ENCODE measurements at regions not wholly inside any gene's neighbourhood (a gene's known extent, or its start where the extent isn't known, plus 50 kb on each side); places are given as distances from the start of the nearest gene placed in this dataset.
"Not testable (repeated sequence)": the region's sequence is repeated elsewhere in the genome, so short reads cannot be mapped to it uniquely, and the experiment has no call there.

DNA sequence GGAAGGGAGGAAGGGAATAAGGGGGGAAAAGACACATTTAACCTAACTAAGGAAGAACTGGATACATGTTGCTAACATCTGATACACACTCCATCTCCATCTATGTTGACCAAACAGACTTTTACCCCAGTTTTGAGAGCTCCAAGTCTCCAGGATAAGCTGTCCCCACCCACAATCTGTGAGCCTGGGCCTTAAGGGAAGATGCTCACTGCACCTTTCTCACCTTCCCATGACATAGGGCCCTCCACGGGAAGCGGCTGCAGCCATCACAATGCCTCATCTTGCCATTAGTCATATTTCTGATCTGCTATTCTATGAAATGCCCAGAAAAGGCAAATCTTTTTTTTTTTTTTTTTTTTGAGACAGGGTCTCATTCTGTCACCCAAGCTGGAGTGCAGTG, 126.6 kb upstream of the SALL4 start:
- H3K9ac ChIP-seq (ENCODE audit: insufficient read length): no peak overlapping the region
- no peak for DNase-seq (ENCODE audit: low read depth, low spot score)
- no peaks in the 10 kb centered on the region for H3K9me3 ChIP-seq (ENCODE audit: low read depth, low read length)
- no peak overlapping the region for H3K27ac ChIP-seq
- TF ChIP-seq FOXP2 (optimal IDR thresholded peaks at IDR 0.05; ENCODE audit: control extremely low read depth, extremely low read length, insufficient read depth): no peak
- TF ChIP-seq EZH2 (IDR thresholded peaks at IDR 0.05): no peak
- no peak for TF ChIP-seq POLR2AphosphoS5 (IDR thresholded peaks at IDR 0.05; ENCODE audit: borderline replicate concordance, low read depth, low read length)
- H3K4me3 ChIP-seq: no peak overlapping the region
- no peaks in the 10 kb centered on the region for H3K36me3 ChIP-seq (ENCODE audit: insufficient read depth, low read length)

DNA sequence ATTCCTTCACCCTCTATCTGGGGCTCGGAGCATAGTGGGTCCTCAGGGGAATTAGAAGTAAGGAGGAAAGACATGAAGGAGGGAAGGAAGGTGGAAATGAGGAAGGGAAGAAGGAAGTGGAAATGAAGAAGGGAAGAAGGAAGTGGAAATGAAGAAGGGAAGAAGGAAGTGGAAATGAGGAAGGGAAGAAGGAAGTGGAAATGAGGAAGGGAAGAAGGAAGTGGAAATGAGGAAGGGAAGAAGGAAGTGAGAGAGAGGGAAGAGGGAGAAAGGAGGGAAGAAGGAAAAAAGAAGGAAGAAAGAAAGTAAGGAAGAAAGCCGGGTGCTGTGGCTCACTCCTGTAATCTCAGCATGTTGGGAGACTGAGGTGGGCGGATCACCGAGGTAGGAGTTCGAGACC, 125.6 kb upstream of the SALL4 start:
- H3K9ac ChIP-seq (ENCODE audit: insufficient read length); H3K27ac ChIP-seq; H3K4me3 ChIP-seq; DNase-seq (ENCODE audit: low read depth, low spot score); H3K36me3 ChIP-seq (ENCODE audit: insufficient read depth, low read length); H3K9me3 ChIP-seq (ENCODE audit: low read depth, low read length): not testable (repeated sequence)

DNA sequence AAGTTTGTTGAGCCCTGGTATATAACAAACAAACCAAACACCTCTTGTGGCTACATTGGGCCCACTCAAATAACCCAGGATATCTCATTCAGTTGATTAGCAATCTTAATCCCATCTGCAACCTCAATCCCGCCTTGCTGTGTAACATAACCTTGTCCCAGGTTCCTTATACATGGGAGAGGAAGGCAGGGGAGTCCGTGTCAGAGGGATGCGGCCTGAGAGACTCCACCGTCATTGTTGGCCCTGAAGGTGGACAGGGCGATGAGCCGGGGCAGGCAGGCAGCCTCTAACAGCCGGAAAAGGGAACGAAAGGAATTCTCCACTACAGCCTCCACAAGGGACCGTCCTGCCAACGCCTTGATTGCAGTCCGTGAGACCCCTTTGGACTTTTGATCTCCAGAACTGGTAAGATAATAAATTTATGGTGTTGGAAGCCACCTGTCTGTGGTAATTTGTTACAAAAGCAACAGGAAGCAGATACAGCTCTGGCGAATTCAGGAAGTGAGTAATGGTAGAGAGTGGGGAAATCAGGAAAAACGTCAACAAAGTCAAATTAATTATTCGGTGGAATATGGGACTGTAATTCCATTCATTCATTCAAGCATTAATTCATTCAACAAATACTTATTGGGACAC, 124.5 kb upstream of the SALL4 start:
- no peak for DNase-seq (ENCODE audit: low read depth, low spot score)
- no peaks in the 10 kb centered on the region for H3K36me3 ChIP-seq (ENCODE audit: insufficient read depth, low read length)
- no peaks in the 10 kb centered on the region for H3K9me3 ChIP-seq (ENCODE audit: low read depth, low read length)
- no peak for TF ChIP-seq EZH2 (IDR thresholded peaks at IDR 0.05)
- TF ChIP-seq FOXP2 (optimal IDR thresholded peaks at IDR 0.05; ENCODE audit: control extremely low read depth, extremely low read length, insufficient read depth): no peak
- TF ChIP-seq POLR2AphosphoS5 (IDR thresholded peaks at IDR 0.05; ENCODE audit: borderline replicate concordance, low read depth, low read length): no peak
- no peak overlapping the region for H3K9ac ChIP-seq (ENCODE audit: insufficient read length)
- no peak overlapping the region for H3K27ac ChIP-seq
- H3K4me3 ChIP-seq: no peak overlapping the region

DNA sequence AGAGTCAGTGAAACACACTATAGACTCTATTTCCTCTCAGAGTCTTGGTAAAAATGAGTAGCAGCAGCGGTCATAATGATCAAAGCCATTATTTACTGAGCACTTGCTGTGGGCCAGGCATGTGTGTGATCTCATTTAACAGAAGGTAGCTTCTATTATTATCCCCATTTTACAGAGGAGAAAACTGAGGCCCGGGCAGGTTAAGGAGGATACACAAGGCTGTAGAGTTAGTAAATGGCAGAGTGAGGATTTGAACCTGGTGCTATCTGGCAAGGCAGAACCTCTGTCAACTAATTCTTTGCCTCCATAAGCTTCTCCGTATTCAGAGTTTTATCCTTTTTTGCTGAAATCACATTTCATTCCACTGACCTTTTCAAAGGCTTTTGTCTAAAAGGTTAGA, 122.2 kb upstream of the SALL4 start:
- Histone ChIP-seq H3K9me3 (ENCODE audit: low read depth, low read length) (no peaks in the 10 kb centered on the region), H3K9ac (ENCODE audit: insufficient read length) (no peak overlapping the region), H3K4me3 (no peak overlapping the region), H3K27ac (no peak overlapping the region), H3K36me3 (ENCODE audit: insufficient read depth, low read length) (no peaks in the 10 kb centered on the region)
- DNase-seq (ENCODE audit: low read depth, low spot score): no peak
- TF ChIP-seq POLR2AphosphoS5 (IDR thresholded peaks at IDR 0.05; ENCODE audit: borderline replicate concordance, low read depth, low read length): no peak
- TF ChIP-seq FOXP2 (optimal IDR thresholded peaks at IDR 0.05; ENCODE audit: control extremely low read depth, extremely low read length, insufficient read depth): no peak
- no peak for TF ChIP-seq EZH2 (IDR thresholded peaks at IDR 0.05)

DNA sequence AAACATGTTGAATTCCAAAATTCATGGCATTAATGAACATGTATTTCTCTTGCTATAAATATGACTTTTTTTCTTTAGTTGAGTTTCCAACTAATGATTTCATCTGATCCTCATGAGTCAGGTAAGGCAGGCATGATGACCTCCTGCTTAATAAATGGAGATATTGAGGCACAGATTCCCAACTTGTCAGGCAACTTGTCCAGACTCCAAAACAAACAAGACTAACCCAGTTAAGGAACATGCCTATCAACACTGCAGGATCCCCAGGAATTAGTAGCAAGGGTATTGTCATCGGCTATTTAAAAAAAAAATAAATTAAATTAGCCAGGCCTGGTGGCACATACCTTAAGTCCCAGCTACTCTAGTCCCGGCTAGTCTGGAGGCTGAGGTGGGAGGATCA, 121.3 kb upstream of the SALL4 start:
- Histone ChIP-seq H3K36me3 (ENCODE audit: insufficient read depth, low read length) (no peaks in the 10 kb centered on the region), H3K9me3 (ENCODE audit: low read depth, low read length) (no peaks in the 10 kb centered on the region), H3K9ac (ENCODE audit: insufficient read length) (no peak overlapping the region), H3K27ac (no peak overlapping the region), H3K4me3 (no peak overlapping the region)
- TF ChIP-seq POLR2AphosphoS5 (IDR thresholded peaks at IDR 0.05; ENCODE audit: borderline replicate concordance, low read depth, low read length) (no peak), EZH2 (IDR thresholded peaks at IDR 0.05) (no peak), FOXP2 (optimal IDR thresholded peaks at IDR 0.05; ENCODE audit: control extremely low read depth, extremely low read length, insufficient read depth) (no peak)
- no peak for DNase-seq (ENCODE audit: low read depth, low spot score)

DNA sequence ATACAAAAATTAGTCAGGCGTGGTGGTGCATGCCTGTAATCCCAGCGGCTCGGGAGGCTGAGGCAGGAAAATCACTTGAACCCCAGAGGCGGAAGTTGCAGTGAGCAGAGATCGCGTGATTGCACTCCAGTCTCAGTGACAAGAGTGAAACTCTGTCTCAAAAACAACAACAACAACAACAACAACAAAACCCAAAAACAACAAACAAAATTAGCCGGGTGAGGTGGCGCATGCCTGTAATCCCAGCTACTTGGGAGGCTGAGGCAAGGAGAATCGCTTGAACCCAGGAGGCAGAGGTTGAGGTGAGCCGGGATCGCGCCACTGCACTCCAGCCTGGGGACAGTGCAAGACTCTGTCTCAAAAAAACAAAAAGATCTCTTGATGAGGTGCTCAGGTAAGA, 120.5 kb upstream of the SALL4 start:
- not testable (repeated sequence) for H3K9ac ChIP-seq (ENCODE audit: insufficient read length); H3K27ac ChIP-seq; H3K4me3 ChIP-seq; DNase-seq (ENCODE audit: low read depth, low spot score); H3K36me3 ChIP-seq (ENCODE audit: insufficient read depth, low read length); H3K9me3 ChIP-seq (ENCODE audit: low read depth, low read length)

DNA sequence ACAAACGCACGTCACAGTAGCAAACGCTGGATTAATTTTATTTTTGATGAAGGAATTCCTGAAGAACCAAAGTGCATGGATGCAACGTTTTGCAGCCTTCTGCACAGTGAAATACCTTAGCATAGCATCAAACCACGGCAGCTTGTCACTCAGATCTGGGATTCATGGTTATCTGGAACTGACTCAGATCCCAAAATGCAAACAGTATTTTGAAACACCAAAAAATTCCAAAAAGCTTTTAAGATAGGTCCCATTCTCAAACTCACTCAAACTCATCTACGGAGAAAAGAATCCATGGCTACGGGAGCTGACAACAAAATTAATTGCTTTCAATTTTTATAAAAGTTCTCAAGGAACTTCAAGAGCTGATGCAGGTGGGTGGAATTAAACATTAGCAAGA, 116.2 kb upstream of the SALL4 start:
- Histone ChIP-seq H3K9ac (ENCODE audit: insufficient read length) (no peak overlapping the region), H3K9me3 (ENCODE audit: low read depth, low read length) (no peaks in the 10 kb centered on the region), H3K4me3 (no peak overlapping the region), H3K27ac (no peak overlapping the region), H3K36me3 (ENCODE audit: insufficient read depth, low read length) (no peaks in the 10 kb centered on the region)
- no peak for DNase-seq (ENCODE audit: low read depth, low spot score)
- TF ChIP-seq FOXP2 (optimal IDR thresholded peaks at IDR 0.05; ENCODE audit: control extremely low read depth, extremely low read length, insufficient read depth) (no peak), POLR2AphosphoS5 (IDR thresholded peaks at IDR 0.05; ENCODE audit: borderline replicate concordance, low read depth, low read length) (no peak), EZH2 (IDR thresholded peaks at IDR 0.05) (no peak)

DNA sequence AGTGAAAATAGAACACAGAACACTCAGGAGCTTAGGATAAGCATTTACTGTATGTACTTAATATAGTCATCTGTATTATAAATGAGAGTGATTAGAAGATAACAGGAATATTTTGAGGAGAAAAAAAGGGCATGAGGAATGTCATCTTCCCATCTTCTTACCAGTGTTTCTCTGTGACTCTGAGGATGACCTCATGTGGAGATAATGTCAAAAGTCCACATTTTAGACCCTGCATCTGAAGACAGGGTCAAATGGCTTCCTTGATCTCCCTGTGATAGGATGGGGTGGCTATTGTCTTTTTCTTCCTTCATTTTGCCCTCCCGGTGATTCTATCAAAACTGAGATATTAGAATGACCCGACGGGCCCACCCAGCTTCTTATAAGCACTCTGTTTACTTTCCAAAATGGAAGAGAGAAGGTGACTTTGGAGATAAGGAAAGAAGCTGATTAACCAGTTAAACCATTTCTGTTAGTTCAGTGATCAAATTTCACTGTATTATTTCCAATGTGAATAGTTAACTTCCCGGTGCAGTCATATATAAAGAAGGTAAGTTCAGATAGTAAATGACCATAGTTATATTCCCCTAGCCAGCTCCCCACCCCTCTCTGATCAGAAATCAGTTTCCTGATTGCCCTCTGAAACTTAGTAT, 115.7 kb upstream of the SALL4 start:
- no peak overlapping the region for H3K9ac ChIP-seq (ENCODE audit: insufficient read length)
- no peak overlapping the region for H3K4me3 ChIP-seq
- no peak for DNase-seq (ENCODE audit: low read depth, low spot score)
- H3K9me3 ChIP-seq (ENCODE audit: low read depth, low read length): no peaks in the 10 kb centered on the region
- H3K27ac ChIP-seq: no peak overlapping the region
- no peaks in the 10 kb centered on the region for H3K36me3 ChIP-seq (ENCODE audit: insufficient read depth, low read length)
- TF ChIP-seq EZH2 (IDR thresholded peaks at IDR 0.05): no peak
- no peak for TF ChIP-seq POLR2AphosphoS5 (IDR thresholded peaks at IDR 0.05; ENCODE audit: borderline replicate concordance, low read depth, low read length)
- no peak for TF ChIP-seq FOXP2 (optimal IDR thresholded peaks at IDR 0.05; ENCODE audit: control extremely low read depth, extremely low read length, insufficient read depth)

DNA sequence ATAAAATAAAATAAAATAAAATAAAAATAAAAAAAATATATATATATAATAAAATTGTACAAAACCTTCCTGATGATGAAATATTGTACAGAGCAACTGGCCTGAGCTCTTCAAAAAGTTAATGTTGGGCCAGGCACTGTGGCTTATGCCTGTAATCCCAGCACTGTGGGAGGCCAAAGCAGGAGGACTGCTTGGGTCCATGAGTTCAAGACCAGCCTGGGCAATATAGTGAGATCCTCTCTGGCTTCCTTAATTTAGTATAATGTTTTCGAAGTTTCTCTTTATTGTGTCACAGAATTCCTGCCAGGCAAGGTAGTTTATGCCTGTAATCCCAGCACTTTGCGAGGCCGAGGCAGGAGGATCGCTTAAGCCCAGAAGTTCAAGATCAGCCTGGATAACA, 113.9 kb upstream of the SALL4 start:
- DNase-seq (ENCODE audit: low read depth, low spot score): no peak
- Histone ChIP-seq H3K9ac (ENCODE audit: insufficient read length) (no peak overlapping the region), H3K36me3 (ENCODE audit: insufficient read depth, low read length) (no peaks in the 10 kb centered on the region), H3K9me3 (ENCODE audit: low read depth, low read length) (no peaks in the 10 kb centered on the region), H3K4me3 (no peak overlapping the region), H3K27ac (no peak overlapping the region)
- no peak for TF ChIP-seq FOXP2 (optimal IDR thresholded peaks at IDR 0.05; ENCODE audit: control extremely low read depth, extremely low read length, insufficient read depth)
- no peak for TF ChIP-seq EZH2 (IDR thresholded peaks at IDR 0.05)
- TF ChIP-seq POLR2AphosphoS5 (IDR thresholded peaks at IDR 0.05; ENCODE audit: borderline replicate concordance, low read depth, low read length): no peak
